ENCODE measurements at regions not wholly inside any gene's neighbourhood (a gene's known extent, or its start where the extent isn't known, plus 50 kb on each side); places are given as distances from the start of the nearest gene placed in this dataset.
"Not testable (repeated sequence)": the region's sequence is repeated elsewhere in the genome, so short reads cannot be mapped to it uniquely, and the experiment has no call there.

DNA sequence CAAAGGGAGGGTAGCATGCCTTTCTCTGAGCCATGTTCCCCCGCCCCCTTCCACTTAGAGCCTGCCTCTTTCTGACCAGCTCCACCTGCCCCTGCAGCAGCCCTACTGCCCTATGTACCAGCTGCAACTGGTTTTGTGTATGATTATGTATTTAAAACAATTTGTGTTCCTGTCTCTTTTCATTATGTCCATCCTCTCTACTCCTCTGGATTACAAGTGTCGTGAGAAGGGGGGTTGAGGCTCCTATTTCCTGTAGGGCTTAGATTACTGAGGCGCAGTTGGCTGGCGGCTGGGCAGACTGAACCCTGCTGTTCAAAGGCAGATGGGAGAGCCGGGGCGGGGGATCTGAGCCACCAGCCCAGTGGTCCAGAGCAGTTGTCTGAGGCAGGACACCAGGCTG is 213.3 kb downstream of the KCNRG start:
- no peaks in the 10 kb centered on the region for H3K36me3 ChIP-seq (ENCODE audit: control insufficient read depth, insufficient read depth, low read length)
- TF ChIP-seq, protein P1, sequence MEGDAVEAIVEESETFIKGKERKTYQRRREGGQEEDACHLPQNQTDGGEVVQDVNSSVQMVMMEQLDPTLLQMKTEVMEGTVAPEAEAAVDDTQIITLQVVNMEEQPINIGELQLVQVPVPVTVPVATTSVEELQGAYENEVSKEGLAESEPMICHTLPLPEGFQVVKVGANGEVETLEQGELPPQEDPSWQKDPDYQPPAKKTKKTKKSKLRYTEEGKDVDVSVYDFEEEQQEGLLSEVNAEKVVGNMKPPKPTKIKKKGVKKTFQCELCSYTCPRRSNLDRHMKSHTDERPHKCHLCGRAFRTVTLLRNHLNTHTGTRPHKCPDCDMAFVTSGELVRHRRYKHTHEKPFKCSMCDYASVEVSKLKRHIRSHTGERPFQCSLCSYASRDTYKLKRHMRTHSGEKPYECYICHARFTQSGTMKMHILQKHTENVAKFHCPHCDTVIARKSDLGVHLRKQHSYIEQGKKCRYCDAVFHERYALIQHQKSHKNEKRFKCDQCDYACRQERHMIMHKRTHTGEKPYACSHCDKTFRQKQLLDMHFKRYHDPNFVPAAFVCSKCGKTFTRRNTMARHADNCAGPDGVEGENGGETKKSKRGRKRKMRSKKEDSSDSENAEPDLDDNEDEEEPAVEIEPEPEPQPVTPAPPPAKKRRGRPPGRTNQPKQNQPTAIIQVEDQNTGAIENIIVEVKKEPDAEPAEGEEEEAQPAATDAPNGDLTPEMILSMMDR (IDR thresholded peaks at IDR 0.05; ENCODE audit: insufficient read depth, low read length, severe bottlenecking) = no peak
- DNase-seq (ENCODE audit: low read depth) (no peak), FAIRE-seq (no peak)
- no peaks in the 10 kb centered on the region for H3K27me3 ChIP-seq (ENCODE audit: control insufficient read depth, insufficient read depth, low read length)
- no peak overlapping the region for H3K4me3 ChIP-seq (ENCODE audit: low read depth, low read length)

DNA sequence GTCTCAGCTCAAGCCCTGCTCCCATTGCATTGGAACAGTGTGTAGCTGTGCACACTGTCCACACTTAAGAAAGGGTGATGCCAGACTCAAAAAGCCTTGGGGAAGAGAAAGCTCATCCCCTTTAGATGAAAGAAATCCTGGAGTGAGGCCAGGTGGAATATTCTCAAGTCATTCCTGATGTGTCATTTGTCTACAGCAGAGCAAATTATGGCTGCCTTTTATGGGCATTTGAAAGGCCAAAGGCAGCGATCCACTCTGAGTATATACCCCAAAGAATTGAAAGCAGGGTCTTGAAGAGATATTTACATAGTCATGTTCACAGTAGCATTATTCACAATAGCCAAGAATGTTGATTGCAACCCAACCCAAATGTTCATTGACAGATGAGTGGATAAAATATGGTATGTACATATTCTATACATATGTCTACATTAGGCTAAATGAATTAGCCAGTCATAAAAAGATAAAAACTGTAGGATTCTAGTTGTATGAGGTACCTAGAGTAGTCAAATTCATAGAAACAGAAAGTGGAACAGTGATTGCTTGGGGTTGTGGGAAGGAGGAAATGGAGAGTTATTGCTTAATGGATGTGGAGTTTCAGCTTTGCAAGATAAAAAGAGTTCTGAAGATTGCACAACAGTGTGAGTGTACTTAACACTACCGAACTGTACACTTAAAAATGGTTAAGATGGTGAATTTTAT is 214.9 kb downstream of the KCNRG start:
- Histone ChIP-seq H3K4me3 (ENCODE audit: low read depth, low read length) (no peak overlapping the region), H3K27me3 (ENCODE audit: control insufficient read depth, insufficient read depth, low read length) (no peaks in the 10 kb centered on the region), H3K36me3 (ENCODE audit: control insufficient read depth, insufficient read depth, low read length) (no peaks in the 10 kb centered on the region)
- TF ChIP-seq, protein P1 (IDR thresholded peaks at IDR 0.05; ENCODE audit: insufficient read depth, low read length, severe bottlenecking) = no peak
- peak; percentile 87 for DNase-seq (ENCODE audit: low read depth)
- no peak for FAIRE-seq

DNA sequence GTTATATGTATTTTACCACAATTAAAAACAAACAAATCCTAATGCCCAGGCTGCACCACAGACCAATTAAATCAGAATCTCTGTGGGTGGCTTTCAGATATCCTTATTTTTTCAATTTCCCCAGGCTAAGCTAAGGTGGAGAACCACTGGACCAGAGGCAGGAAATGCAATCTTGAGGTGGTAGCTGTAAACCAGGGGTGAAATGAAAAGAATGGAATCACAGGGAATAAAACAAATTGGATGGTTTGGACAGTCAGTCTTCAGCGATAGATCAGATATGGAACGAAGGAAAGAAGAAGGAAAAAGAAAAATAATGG is 215.4 kb downstream of the KCNRG start:
- FAIRE-seq = no peak
- Histone ChIP-seq H3K36me3 (ENCODE audit: control insufficient read depth, insufficient read depth, low read length) (no peaks in the 10 kb centered on the region), H3K4me3 (ENCODE audit: low read depth, low read length) (no peak overlapping the region), H3K27me3 (ENCODE audit: control insufficient read depth, insufficient read depth, low read length) (no peaks in the 10 kb centered on the region)
- no peak for DNase-seq (ENCODE audit: low read depth)
- TF ChIP-seq, protein P1 (IDR thresholded peaks at IDR 0.05; ENCODE audit: insufficient read depth, low read length, severe bottlenecking) = no peak

DNA sequence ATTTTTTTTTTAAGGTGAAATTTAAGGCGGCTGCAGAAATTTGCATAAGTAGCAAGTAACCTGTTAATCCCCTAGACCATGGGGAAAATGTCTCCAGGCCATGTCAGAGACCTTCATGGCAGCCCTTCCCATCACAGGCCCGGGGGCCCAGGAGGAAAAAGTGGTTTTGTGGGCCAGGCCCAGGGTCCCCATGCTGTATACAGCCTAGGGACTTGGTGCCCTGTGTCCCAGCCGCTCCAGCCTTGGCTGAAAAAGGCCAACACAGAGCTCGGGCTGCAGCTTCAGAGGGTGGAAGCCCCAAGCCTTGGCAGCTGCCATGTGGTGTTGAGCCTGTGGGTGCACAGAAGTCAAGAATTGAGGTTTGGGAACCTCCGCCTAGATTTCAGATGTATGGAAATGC is 218.3 kb downstream of the KCNRG start:
- H3K36me3 ChIP-seq (ENCODE audit: control insufficient read depth, insufficient read depth, low read length); FAIRE-seq; H3K27me3 ChIP-seq (ENCODE audit: control insufficient read depth, insufficient read depth, low read length); DNase-seq (ENCODE audit: low read depth); H3K4me3 ChIP-seq (ENCODE audit: low read depth, low read length): not testable (repeated sequence)

DNA sequence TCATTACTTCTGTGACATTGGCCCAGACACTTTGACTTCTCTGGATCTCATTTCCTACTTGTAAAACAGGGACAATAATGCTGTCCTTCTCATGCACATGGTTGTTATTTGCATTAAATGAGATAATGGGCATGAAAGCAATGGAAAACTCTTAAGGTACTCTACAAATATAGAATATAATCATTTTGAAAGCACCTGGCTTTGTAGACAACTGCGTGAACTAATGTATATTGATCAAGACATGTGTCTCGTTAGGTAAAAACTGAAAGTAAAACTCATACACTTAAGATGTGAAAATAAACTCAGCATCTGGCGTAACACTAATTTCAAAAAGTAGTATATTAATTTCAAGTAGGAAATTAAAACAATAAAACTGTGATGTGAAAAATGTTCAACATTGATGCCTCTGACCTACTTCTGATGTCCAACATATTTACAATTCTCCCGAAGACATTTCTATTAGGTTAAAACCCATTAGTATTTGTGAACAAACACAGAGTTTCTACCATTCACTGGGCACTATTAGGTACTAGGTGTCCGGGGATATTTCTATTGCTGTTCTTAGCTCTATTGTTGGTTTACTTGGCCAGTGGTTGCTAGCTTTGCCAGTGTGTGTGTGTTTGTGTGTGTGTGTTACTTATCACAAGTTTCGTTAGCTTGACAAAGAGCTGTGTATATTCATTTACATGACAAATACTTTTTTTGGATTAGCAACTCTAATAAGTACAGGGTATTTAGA is 220.5 kb downstream of the KCNRG start:
- TF ChIP-seq, protein P1 (IDR thresholded peaks at IDR 0.05; ENCODE audit: insufficient read depth, low read length, severe bottlenecking) = no peak
- no peak for FAIRE-seq
- no peak for DNase-seq (ENCODE audit: low read depth)
- Histone ChIP-seq H3K36me3 (ENCODE audit: control insufficient read depth, insufficient read depth, low read length) (no peaks in the 10 kb centered on the region), H3K4me3 (ENCODE audit: low read depth, low read length) (no peak overlapping the region), H3K27me3 (ENCODE audit: control insufficient read depth, insufficient read depth, low read length) (no peaks in the 10 kb centered on the region)

DNA sequence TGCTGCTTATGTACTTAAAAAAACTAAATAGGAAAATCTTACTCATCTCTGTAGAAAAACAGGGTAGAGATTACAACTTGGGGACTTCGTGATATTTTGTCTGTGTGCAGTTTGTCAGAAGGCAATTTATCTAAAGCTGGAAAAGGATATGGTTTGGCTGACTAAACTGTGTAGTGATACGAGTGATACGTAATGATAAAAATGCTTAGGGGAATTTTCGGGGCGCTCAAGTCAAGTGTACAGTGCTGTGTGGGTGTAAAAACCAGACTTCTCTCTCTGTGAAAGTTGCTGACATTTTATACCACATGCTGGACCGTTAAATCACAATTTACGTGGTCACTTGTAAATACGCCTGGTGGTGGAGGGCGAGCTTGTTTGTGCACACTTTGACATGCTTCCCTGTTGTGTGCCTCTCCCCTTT is 221.7 kb downstream of the KCNRG start:
- no peak for DNase-seq (ENCODE audit: low read depth)
- H3K4me3 ChIP-seq (ENCODE audit: low read depth, low read length) = no peak overlapping the region
- FAIRE-seq = no peak
- no peaks in the 10 kb centered on the region for H3K27me3 ChIP-seq (ENCODE audit: control insufficient read depth, insufficient read depth, low read length)
- H3K36me3 ChIP-seq (ENCODE audit: control insufficient read depth, insufficient read depth, low read length) = no peaks in the 10 kb centered on the region
- TF ChIP-seq, protein P1 (IDR thresholded peaks at IDR 0.05; ENCODE audit: insufficient read depth, low read length, severe bottlenecking) = no peak

Data from bronchial epithelial cell (primary cell).